NCI-H2029 treated with DMSO at 0.1 percent for 48 hours (cell line): ENCODE measurements at regions not wholly inside any gene's neighbourhood (a gene's known extent, or its start where the extent isn't known, plus 50 kb on each side); places are given as distances from the start of the nearest gene placed in this dataset.

ENCODE experiments used
- DNase-seq: peaks from one replicate; lab custom pipeline; 2025; lab: John Stamatoyannopoulos, UW

DNA sequence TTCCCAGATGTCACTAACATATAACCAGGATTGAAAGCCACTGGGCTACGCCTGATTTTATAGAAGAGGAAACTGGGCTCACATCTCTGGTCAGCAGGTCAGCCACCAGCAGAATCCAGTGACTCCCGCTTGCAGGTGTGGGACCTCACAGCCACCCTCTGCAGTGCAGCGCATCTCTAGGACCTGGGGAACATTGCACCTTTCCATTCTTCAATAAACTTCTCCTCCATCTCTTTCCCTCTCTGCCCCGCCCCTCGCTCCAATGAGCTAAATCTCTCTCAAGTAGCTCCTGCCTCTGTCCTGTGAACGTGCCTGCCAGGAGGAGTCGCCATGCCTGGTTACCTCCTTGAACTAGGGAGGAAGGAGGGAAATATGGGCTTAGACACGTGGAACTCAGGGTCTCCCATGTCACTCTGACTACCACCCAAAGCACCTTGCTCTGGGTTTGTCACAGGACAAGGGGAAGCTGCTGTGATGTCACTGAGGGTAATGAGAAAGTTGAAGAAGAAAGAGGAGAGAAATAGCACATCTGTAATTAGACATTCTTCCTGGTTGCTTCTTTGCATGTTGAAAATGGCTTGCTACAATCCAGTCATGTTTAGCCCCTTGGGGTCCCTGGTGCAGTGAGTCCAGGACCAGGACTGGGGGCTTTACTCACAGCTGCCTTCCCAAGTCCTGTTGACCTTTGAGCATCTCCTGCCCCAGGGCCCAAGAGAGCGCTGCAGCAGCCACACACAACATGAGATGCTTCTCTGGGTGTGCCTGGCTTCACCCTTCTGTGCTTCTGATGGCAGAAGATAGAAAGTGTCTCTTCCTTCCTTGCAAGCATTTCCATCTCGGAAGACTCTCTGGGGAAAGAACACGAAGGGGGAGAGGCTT lies 469.4 kb downstream of the PREX1 start:
- DNase-seq, result no peak

DNA sequence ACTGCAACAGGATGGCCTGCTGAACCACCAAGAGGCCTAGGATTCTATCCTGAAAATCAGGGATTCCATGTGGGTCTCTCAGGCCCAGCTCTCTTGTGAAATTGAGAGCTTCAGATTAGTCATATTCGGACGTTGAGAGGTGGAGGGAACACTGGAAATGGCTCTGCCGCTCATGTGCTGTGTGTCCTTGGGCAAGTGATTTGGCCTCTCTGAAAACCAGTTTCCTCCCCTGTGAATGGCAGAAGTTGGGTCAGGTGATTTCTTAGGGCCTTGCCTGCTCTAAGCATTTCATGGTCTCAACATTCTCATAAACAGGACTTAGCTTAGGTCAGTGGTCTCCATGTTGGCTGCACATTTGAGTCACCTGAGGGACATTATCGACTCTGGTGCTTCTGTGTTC lies 470.1 kb downstream of the PREX1 start:
- DNase-seq, result no peak

DNA sequence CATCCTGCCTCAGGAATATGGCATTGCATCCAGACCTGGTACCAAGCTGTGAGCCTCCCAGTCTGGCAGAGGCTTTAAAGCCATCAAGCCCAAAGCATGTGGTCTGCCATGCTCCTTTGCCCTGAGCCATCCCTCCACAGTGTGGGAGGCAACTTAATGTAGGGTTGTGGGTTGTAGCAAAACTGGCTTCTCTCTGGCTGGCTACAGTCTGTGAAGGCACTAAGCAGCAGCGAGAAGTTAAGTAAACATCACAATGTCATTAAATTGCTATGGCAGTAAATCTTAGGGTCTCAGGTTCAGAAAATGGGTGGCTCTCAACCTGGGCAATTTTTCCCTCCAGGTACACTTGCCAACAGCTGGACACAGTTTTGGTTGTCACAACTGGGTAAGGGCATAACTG lies 472.9 kb downstream of the PREX1 start:
- no peak for DNase-seq

DNA sequence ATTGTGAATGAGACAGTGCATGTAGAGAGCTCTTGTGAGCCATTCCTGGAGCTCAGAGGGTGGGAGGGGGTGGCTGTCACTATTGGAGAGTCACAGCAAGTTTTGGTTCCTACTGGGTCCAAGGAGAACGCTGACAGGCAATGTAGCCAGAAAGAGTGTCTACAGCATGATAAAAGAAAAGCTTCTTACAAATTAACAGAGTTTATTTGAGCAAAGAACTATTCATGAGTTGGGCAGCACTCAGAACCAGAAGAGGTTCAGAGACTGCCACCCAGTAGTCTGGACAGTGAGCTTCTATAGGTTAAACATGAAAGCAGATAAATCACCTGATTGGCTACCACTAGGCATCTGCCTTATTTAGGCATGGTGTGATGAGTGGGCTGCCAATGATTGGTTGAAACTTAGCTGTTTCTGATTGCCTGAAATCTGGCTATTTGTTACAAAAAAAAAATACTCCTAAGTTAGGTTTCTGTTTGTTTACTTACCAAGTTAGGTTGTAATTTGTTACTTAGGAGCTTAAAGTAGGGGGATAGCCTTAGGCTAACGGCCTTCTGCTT lies 473.4 kb downstream of the PREX1 start:
- DNase-seq, result no peak

DNA sequence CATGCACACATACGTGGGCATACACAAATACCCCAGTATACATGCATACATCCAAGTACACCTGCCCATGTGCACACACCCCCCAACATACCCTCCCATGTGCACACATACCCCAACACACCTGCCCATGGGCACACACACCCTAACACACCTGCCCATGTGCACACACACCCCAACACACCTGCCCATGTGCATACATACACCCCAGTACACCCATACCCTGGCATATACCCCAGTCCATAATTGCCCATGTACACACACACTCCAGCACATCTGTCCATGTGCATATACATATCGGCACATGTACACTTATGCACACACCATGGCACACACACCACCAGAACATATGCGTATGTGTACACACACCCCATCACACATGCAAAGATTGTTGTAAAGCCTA lies 475.2 kb downstream of the PREX1 start:
- no peak for DNase-seq

DNA sequence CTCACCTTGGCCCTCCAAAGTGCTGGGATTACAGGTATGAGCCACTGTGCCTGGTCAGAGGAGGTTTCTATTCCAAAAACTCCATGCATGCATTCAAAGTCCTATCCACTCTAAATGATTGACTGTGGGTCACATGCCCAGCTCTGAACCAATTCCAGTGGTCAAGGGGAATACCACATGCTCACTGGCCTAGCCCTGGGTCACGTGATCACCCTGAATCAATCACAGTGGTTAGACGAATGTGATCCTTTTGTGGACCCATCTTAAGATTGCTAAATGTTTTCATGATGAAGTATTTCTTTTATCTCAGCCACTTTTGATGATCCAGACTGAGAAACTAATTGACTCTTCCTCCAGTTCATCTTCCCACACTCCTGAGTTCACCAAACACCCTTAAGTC lies 475.8 kb downstream of the PREX1 start:
- no peak for DNase-seq

DNA sequence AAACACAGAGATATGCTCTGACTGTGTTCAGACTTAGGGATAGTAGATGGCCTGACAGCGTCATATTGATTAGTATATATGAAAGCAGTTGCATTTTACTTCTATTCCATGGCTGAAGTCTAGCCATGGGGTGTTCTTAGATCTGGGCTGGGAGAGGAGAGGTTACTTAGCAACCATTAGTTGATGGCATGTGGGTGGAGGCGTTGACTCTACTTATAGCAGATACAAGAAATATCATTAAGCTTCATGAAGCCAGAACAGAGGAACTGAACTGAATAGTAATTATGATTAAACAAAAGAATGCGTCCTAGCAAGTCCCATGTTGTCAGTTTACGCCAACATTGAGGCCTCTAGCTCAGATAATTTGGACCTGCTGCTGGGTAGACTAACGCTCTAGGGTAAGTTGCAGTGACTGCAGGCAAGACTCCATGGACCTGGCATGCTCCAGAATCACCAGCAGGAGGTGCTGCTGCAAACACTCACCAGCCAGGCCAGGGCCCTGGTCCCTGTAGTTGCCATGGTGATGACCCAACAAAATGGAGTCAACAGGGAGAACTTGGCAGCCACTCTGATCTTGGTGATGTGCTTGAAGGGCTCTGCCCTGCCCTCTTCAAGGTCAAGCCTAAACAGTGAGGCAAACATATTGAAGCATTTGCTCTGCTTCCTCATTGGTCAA lies 477.3 kb downstream of the PREX1 start:
- no peak for DNase-seq

DNA sequence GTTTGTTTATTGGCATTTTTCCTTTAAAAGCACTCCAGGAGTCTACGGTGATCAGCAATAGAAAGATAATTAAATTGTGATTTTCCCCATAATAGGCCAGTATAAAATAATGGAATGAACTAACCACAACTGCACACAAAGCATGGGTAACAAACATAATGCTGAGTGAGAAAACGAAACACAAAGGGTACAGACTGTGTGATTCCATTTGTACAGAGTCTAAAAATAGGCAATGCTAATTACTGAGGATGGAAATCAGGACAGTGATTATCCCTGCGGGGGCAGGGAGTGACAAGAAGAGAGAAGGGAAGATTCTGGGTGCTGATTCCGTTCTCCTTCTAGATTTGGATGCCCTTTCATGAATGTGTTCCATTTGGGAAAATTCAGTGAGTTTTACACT lies 478.1 kb downstream of the PREX1 start:
- no peak for DNase-seq

DNA sequence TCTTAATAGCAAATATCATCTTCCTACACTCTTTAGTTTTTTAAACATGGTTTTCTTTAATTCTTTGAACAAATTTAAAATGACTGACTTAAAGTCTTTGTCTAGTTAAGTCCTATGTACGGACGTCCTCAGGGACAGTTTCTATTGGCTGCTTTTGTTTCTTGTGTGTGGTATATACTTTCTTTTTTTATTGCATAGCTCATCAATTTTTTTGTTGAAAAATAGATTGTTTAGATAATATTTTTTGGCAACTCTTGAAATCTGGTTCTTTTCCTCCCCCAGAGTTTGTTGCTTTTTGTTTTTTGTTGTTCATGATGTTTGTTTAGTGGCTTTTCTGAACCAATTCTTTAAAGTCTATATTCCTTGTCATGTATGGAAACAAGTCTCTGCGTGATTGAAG lies 479.8 kb downstream of the PREX1 start:
- DNase-seq, result no peak

DNA sequence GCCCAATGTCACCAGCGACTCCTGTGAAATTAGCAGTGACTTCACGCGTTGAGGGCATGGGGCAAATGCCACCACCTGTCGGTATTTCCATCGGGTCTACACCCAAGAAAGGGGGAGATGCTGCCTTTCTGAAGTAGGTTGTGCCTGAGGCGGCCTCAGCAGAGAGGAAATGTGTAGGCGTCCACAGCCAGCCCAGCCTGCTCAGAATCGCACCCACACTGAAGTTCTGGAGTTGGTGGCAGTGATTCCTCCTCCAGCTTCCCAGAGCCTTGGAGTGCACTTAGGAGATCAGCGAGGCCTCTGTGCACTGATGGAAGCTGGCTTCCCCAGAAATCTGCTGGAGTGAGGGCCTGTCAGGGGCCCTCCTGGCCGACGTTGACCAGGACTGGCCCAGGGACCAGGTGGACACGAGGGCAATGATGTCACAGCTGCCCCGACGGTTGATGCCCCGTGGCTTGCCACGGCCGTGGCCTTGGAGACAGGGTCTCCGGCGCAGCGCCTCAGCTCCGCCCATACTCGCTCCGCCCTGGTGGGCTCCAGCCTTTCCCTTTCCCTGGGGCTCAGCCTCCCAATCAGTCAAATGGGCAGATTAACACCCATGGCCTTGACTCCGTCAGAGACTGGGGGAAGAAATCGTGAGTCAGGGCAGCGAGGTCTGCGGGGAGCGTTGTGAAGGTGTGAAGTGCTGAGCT lies 484.8 kb downstream of the PREX1 start:
- no peak for DNase-seq

DNA sequence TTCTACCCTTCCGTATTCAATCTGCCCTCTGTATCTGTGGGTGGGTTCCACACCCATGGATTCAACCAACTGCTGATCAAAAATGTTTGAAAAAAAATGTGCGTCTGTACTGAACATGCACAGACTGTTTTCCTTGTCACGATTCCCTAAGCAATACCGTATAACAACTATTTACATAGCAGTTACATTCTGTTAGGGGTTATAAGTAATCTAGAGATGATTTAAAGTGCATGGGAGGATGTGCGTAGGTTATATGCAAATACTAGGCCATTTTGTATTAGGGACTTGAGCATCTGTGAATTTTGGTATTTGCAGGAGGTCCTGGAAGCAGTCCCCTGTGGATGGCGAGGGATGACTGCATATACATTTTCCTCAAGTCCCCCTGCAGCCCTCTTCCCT lies 486.9 kb downstream of the PREX1 start:
- DNase-seq, result no peak

DNA sequence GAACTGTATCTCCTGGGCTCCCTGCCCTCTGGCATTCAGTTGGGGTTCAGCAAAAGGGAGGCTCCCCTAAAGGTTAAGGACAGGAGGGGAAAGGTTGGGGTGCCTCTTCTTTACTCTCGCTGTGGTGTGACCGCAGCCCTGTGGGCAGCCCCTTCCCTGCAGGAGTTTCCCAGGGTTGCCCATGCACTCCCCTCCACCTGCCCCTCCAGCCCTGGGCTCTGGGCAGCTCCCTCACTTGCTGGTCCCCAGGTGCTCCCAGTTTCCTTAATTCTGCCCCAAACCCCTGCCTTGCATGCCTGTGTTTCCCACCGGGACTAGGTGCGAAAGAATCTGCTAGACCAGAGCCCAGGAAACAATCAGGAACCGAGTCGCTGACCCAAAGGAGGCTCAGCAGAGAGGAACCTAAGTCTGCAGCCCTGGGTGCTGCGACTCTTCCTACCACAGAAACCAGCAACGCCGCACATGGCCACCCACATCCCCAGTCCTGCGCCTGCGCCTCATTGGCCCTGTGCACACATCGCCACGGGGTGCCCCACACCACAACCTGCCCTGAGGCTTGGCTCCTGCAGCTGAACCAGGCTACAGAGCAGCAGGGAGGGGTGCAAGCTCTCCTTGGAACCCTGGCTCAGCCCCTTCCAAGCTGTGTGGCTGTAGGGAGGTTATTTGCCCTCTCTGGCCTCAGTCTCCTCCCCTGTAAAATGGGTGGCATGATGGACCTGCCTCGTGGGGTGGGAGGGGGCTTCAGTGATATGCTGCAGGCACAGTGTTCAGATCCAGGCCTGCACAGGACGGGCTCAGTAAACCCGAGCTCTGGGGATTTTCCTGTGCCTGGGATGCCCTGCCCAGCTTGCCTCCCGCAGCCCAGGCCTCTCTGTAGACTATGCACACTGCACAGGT lies 487.6 kb downstream of the PREX1 start:
- DNase-seq, result no peak

DNA sequence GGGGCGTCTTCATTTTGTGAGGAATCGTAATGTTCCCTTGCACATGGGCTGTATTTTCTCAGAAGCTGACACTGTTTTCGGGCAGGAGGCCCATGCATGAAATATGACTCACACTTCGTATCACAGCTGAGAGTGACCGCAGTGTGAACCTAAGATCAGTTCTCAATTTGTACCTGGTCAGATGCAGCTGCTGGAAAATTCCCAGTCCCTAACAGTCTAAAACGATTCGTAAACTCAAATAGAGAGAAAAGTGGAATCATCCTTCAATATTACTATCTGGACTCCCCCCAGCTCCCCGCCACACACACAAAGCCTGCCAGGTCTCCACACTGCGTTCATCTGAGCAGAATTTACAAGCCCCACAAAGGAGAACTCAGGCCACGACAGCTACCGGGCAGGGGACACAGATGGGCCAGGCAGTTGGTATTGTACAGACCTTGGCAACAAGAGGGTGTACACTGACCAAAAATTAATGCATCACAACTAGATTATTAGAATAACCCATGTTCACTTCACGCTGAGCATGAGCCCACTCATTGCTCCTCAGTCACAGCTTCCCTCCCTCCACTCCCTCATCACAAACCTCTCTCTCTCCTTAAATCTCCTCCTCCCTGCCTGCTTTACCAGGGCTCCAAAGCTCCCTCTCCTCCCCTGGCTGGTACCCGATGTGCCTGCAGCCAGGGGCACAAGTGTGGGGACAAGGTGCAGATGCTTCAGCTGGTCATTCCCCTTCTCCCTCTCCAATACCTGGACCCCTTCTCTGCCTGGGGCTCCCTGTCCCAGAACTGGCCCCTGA lies 488.4 kb downstream of the PREX1 start:
- no peak for DNase-seq

DNA sequence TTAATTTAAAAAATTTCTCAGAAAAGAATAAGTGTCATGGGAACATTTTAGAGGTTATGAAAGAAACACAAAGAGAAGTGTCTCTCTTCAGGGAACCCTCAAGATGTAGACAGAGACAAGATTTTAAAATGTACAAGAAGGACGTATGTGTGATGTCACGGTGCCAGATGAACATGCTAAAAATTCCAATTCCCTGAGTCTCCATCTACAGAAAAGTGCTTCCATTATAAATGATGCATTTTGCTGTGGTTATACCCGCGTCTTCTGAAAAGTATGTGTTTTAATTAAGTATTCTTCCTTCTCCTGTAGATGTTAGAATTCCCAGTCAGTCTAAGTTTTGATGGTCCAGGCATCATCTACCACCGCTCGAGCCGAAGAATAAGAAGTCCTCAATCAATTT lies 489.1 kb downstream of the PREX1 start:
- no peak for DNase-seq

DNA sequence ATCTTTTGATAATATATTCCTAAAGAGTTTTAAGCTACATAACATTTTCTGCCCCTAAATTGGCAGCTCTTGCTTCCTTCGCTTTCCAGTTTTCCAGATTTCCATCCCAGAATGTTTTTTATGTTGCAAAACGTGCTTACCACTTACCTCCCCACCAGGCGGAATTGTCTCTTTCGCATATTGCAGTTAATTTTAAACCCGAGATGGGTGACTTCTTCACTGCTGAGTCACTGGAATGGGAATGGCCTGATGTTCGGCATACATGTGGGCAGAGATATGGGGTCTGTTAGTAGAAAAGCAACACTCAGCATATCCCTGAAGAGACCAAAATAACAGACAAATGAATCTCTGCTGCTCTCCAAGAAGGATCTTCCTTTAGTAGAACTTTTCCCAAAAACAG lies 491.2 kb downstream of the PREX1 start:
- no peak for DNase-seq

DNA sequence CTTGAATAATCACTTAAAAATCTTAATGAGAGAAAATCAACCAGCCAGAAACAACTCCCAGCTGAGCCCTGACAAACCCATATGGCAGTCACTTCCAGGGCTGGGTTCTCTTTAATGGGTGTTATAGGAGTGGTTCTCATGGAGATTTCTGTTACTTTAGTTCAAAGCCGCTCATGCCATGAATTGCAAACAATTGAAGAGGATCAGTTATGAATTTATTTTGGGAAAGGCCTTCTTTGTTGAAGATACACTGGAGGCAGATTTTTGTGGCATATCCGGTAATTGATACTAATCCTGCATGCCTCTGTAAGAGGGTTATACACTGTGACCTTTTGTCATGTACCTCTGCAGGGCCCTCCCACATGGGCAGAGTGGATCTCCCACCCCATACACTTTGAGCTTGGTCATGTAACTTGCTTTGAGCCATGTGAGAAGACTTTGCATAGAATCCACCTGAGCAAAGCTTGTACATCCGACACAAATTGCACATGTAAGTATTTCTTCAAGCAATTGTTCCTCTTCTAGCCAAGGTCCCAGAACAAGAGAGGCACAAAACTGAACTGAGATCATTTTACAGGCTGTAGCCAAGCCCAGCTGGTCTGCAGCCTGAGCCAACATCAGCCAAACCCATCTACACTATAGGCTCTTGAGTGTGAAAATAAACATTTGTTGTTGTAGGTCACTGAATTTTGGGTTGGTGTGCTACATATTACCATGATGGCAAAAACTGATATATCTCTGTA lies 492.3 kb downstream of the PREX1 start:
- DNase-seq, result no peak

DNA sequence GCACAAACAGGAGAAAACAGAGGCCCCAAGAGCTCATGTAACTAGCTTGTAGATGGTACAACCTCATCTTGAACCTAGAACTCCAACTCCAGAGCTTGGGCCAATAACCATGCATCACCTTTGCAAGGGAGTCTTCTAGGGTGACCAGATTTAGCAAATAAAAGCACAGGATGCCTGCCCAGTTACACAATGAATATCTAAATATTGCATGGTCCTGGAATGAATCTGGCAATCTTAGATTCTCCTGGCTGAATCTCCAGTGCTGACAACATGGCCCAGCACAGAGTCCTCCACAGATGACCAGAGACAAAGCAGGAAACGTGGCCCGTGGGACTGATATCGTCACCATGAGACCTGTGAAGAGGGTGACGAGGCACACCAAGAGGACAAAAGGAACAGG lies 494.1 kb downstream of the PREX1 start:
- DNase-seq, result no peak

DNA sequence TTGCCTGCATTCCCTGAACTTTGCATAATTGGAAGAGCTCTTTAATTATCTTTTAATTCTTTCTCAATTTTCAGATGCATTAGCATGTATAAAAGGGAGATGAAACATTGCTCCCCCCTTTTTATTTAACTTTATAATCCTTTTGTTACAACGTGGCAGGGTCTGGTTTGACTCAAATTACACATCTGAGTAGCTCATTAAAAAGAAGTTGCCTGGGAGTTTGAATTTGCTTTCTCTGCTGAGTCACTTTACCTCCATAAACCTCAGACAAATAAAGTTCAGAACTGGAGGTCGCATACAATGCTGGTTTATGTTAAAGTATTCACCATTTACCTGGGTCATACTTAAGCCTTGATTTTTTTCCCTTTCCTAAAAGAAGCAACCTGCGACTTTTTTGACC lies 495.2 kb downstream of the PREX1 start:
- DNase-seq, result no peak

DNA sequence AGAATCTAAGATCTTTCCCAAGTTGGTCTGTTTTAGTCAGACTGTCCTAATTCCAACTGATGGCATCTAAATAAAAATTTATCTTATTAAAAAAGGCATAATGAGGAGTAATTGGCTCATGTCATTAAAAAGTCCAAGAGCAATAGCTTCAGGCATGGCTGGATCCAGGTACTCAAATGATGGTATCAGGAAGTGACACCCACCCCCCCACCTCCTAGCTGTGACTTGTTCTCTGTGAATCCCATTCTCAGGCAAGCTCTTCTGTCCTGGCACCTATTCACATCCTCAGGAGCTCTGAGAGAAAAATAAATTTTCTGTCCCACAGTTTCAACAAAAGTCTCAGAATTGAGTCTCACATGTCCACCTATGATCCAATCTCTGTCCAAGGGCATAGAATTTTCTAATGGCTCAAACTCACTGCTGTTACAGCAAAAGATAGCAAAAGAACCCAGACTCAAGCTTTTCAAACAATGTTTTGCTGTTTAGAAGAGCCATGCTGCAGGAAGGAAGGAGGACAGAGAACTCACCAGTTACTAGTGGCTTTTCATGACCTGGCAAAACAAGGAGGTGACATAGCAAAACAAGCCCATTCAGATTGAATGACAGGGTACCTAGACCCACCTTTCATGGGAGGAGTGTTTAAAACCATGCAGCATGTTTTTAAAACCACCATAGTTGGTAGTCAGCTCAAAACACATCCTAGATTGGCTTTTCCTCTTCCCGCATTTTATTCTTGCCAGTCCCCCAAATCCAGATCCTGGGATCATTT lies 496.1 kb downstream of the PREX1 start:
- no peak for DNase-seq
